ENCODE measurements at regions not wholly inside any gene's neighbourhood (a gene's known extent, or its start where the extent isn't known, plus 50 kb on each side); places are given as distances from the start of the nearest gene placed in this dataset.

- intact Hi-C loops (cut with micrococcal nuclease) = no loop called here
- no peak overlapping the region for H2BK20ac ChIP-seq (ENCODE audit: low read depth, low read length)
Measured at GRCh38 chr12:77382096-77382742, 316.9 kb upstream of the E2F7 start.

More at GRCh38 chr12:77382096-77382742, 316.9 kb upstream of the E2F7 start:
- dilution Hi-C loops (cut with HindIII; ENCODE audit: low sequenced_read_pairs, unreplicated experiment) (no loop called here), in situ Hi-C loops (cut with MboI; ENCODE audit: low sequenced_read_pairs) (no loop called here)
- Histone ChIP-seq H4K5ac (ENCODE audit: low read depth, low read length) (no peak overlapping the region), H3K4ac (ENCODE audit: low read depth, low read length) (no peak overlapping the region), H3K9me3 (ENCODE audit: control insufficient read depth, insufficient read depth, low read length) (no peaks in the 10 kb centered on the region), H3K79me1 (ENCODE audit: low read depth in 1 of 2, low read length in 2 of 2) (no peaks in the 10 kb centered on the region), H3K4me3 (ENCODE audit: insufficient read depth, low read depth, low read length) (no peak overlapping the region), H3K23ac (ENCODE audit: low read depth, low read length) (no peak overlapping the region), H3K36me3 (ENCODE audit: control insufficient read depth, insufficient read depth, low read length) (no peaks in the 10 kb centered on the region), H3K9me1 (ENCODE audit: insufficient read depth, low read length) (no peaks in the 10 kb centered on the region), H4K91ac (ENCODE audit: insufficient read depth, low read depth, low read length) (no peak overlapping the region), H3K9ac (ENCODE audit: low read depth, low read length) (no peak overlapping the region), H3K4me1 (ENCODE audit: control insufficient read depth, insufficient read depth, low read length) (no peaks in the 10 kb centered on the region), H2AK9ac (replicated peaks; ENCODE audit: low read depth, low read length, poor library complexity) (no peak overlapping the region), H4K20me1 (ENCODE audit: insufficient read depth, low read length) (no peaks in the 10 kb centered on the region), H2AK5ac (ENCODE audit: low read depth, low read length) (no peak overlapping the region), H2BK120ac (ENCODE audit: low read depth, low read length) (no peak overlapping the region), H2BK5ac (ENCODE audit: low read depth, low read length, poor library complexity, severe bottlenecking) (no peak overlapping the region), H3K4me2 (ENCODE audit: low read depth, low read length) (no peak overlapping the region), H3K14ac (replicated peaks; ENCODE audit: low read depth, low read length) (no peak overlapping the region), H3K56ac (ENCODE audit: extremely low read depth, insufficient read depth, low read length) (no peak overlapping the region), H2BK15ac (ENCODE audit: low read depth, low read length) (no peak overlapping the region), H4K8ac (ENCODE audit: low read depth in 2 of 2, low read length in 2 of 2) (no peak overlapping the region), H3K27ac (ENCODE audit: insufficient read depth, low read length) (no peak overlapping the region), H3K27me3 (ENCODE audit: control insufficient read depth, insufficient read depth, low read length) (no peaks in the 10 kb centered on the region; the same call in 1 of the 2 replicates), H3K18ac (ENCODE audit: low read depth, low read length) (no peak overlapping the region), H2AFZ (replicated peaks; ENCODE audit: low read length, poor library complexity) (no peak overlapping the region)
- DNase-seq (no peak), ATAC-seq (ENCODE audit: low read depth) (no peak)
- BruUV-seq (replicated peaks) = no TSS peak
- WGBS, 2 experiments (ENCODE audit: extremely low coverage in 2 of 2, insufficient read length in 1 of 2) = no CpG with 5 or more reads among the region's 5 CpGs
- ChIA-PET POLR2A (ENCODE audit: unreplicated experiment) (no interaction called here), CTCF (interaction anchor here (0.6 kb wide), 1 partner anchor 15 kb away, joined by 3 read pairs; no protein-coding TSS in a partner anchor)
- TF ChIP-seq POLR2A (IDR thresholded peaks at IDR 0.05; ENCODE audit: low read depth, low read length) (no peak), MAFK (IDR thresholded peaks at IDR 0.05; ENCODE audit: low read depth, low read length) (no peak), RCOR1 (IDR thresholded peaks at IDR 0.05; ENCODE audit: insufficient replicate concordance, low read length) (no peak), CEBPB (IDR thresholded peaks at IDR 0.05; ENCODE audit: low read depth, low read length) (no peak), BHLHE40 (IDR thresholded peaks at IDR 0.05; ENCODE audit: low read depth, low read length) (no peak), MAZ (IDR thresholded peaks at IDR 0.05; ENCODE audit: borderline replicate concordance, low read depth, low read length) (no peak), CTCF (conservative IDR thresholded peaks at IDR 0.05; ENCODE audit: low read depth, low read length) (no peak), CHD1 (IDR thresholded peaks at IDR 0.05; ENCODE audit: low read depth, low read length) (no peak), NFE2L2 (IDR thresholded peaks at IDR 0.05; ENCODE audit: low read depth, low read length) (no peak), SMC3 (IDR thresholded peaks at IDR 0.05; ENCODE audit: low read depth, low read length) (no peak), FOS (IDR thresholded peaks at IDR 0.05; ENCODE audit: low read depth, low read length) (no peak)

Data from IMR-90 (cell line).